ENCODE measurements at regions not wholly inside any gene's neighbourhood (a gene's known extent, or its start where the extent isn't known, plus 50 kb on each side); places are given as distances from the start of the nearest gene placed in this dataset.

DNA sequence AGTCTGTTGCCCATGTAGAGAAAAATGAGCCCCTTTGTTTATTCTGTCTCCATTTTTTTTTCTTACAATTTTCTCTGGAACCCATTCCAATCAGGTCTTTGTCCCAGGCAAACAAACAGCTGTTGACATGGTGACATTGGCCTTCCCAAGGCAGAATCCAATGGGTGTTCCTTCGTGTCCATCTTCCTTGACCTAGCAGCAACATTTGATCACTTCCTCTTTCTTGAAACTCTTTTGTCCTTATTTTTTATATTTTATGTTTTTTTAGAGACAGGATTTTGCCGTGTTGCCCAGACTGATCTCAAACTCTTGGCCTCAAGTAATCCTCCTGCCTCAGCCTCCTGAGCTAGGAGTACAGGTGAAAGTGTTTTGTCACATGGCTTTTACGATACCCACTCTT lies 65.4 kb upstream of the CACNA1E start:
- DNase-seq (ENCODE audit: low spot score in 2 of 2) = no peak
- H3K36me3 ChIP-seq = no peaks in the 10 kb centered on the region
- H3K27ac ChIP-seq = no peak overlapping the region
- no peaks in the 10 kb centered on the region for H3K9me3 ChIP-seq
- intact Hi-C loops (cut with DNase I) = no loop called here
- TF ChIP-seq, protein P1, sequence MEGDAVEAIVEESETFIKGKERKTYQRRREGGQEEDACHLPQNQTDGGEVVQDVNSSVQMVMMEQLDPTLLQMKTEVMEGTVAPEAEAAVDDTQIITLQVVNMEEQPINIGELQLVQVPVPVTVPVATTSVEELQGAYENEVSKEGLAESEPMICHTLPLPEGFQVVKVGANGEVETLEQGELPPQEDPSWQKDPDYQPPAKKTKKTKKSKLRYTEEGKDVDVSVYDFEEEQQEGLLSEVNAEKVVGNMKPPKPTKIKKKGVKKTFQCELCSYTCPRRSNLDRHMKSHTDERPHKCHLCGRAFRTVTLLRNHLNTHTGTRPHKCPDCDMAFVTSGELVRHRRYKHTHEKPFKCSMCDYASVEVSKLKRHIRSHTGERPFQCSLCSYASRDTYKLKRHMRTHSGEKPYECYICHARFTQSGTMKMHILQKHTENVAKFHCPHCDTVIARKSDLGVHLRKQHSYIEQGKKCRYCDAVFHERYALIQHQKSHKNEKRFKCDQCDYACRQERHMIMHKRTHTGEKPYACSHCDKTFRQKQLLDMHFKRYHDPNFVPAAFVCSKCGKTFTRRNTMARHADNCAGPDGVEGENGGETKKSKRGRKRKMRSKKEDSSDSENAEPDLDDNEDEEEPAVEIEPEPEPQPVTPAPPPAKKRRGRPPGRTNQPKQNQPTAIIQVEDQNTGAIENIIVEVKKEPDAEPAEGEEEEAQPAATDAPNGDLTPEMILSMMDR (IDR thresholded peaks at IDR 0.05) = no peak
- no peaks in the 10 kb centered on the region for H3K27me3 ChIP-seq
- no peaks in the 10 kb centered on the region for H3K4me1 ChIP-seq
- no peak overlapping the region for H3K4me3 ChIP-seq

DNA sequence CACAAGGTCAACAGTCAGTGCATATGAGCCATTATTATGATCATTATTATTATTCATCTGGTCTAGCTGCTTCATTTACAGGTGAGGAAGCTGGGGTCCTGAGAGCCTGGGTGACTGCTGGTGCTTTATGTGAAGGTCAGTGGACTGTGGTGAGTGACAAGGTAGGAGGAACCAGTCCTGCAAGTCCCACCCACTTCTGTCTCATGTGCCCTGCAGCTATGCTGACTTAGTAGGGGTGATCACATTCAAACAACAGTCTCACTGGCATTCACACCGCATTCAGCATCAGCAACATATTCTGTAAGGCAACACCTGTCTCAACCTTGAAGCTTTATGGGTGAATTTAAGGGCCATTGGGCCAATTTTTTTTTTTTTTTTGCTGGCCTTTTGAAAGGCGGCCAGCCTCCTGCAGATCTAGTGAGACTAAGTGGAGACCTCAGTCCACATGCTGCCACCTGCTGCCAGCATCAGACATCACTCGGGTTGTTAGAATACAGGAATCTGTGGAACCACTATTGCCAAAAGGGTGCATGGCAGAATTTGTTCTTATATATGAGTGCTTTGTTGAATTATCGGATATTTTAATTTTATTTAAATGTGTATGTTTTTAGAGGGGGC lies 59.9 kb upstream of the CACNA1E start:
- no peaks in the 10 kb centered on the region for H3K27me3 ChIP-seq
- no peak overlapping the region for H3K27ac ChIP-seq
- no peaks in the 10 kb centered on the region for H3K36me3 ChIP-seq
- H3K4me1 ChIP-seq = no peaks in the 10 kb centered on the region
- H3K4me3 ChIP-seq = no peak overlapping the region
- no peaks in the 10 kb centered on the region for H3K9me3 ChIP-seq
- no peak for DNase-seq (ENCODE audit: low spot score in 2 of 2)
- TF ChIP-seq, protein P1 (IDR thresholded peaks at IDR 0.05) = peak in 1 of 3 experiments; percentile 10
- intact Hi-C loops (cut with DNase I) = loop anchor here (5.0 kb wide), 1 partner anchor 231 kb away; no protein-coding TSS in a partner anchor

DNA sequence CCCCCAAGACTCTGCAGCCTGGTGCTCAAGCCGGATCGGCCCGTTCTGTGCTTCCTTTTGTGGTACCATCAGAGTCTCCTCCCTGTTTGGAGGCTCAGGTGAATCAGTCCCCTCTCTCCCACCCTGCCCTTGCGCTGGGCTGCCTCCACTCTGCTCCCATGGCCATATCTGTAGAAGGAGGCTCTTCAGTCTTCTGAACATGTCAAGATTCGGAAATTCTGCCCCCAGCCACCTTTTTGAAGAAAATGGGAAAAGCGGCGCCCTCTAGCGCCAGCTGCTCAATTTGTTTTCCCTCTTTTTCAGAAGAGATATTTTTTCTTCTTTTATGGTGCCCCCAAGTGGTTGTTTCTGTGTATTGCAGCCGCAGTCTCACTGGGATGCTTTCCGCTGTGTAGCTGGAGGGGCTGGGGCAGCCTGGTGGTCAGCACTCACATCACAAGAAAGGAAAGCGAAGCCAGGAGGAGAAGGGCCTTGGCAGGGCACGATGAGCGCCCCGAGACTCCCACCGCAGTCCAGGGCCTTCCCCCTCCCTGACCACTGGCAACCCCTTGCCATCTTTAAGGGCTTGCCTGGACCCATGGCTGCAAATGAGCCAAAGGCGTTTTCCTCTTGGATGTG lies 58.4 kb upstream of the CACNA1E start:
- no peaks in the 10 kb centered on the region for H3K27me3 ChIP-seq
- peak in 1 of 2 donors; percentile 74 for DNase-seq (ENCODE audit: low spot score in 2 of 2)
- H3K9me3 ChIP-seq = no peaks in the 10 kb centered on the region
- H3K4me1 ChIP-seq = no peaks in the 10 kb centered on the region
- TF ChIP-seq, protein P1 (IDR thresholded peaks at IDR 0.05) = peak; percentile 50 to 85 (median 64)
- H3K36me3 ChIP-seq = no peaks in the 10 kb centered on the region
- intact Hi-C loops (cut with DNase I) = loop anchor here (5.0 kb wide), 1 partner anchor 233 kb away; no protein-coding TSS in a partner anchor
- no peak overlapping the region for H3K27ac ChIP-seq
- no peak overlapping the region for H3K4me3 ChIP-seq

DNA sequence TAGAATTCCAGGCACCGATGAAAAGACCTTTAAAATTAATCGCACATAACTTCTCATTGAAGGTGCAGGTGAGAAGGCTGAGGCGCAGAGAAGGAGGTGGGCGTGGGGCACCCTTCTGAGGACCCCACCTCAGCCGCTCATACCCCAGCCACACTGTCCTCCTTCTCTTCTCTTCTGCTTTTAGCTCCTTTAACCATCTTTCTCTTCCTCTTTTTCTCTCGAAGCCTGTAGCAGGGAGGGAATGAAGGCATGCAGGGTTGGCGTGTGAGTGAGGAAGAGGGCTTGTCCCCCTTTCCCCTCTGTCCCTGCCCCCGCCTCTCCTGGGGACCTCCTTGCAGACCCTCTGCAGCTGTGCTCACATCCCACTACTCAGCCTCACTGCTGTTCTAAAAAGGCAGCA lies 57.8 kb upstream of the CACNA1E start:
- Histone ChIP-seq H3K4me1 (no peaks in the 10 kb centered on the region), H3K4me3 (no peak overlapping the region), H3K27ac (no peak overlapping the region), H3K9me3 (no peaks in the 10 kb centered on the region), H3K36me3 (no peaks in the 10 kb centered on the region), H3K27me3 (no peaks in the 10 kb centered on the region)
- intact Hi-C loops (cut with DNase I) = no loop called here
- no peak for DNase-seq (ENCODE audit: low spot score in 2 of 2)
- TF ChIP-seq, protein P1 (IDR thresholded peaks at IDR 0.05) = no peak

DNA sequence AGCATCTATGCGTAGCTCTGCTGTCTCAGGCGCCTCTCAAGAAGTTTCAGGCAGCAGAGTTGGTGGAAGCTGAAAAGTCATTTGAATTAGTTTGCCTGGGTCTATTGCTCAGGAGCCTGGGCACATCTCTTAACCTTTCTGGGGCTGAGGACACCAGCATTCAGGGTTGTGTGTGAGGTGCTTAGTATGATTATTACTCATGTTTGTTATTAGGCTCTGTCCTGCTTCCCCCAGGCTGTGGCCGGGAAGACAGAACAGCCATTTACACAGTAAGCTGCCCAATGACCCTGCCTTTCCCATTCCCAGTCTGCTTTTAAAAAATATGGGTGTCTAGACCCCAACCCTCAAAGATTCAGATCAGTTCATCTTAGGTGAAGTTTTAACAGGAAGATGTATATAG lies 53.9 kb upstream of the CACNA1E start:
- Histone ChIP-seq H3K4me3 (no peak overlapping the region), H3K27ac (no peak overlapping the region), H3K9me3 (no peaks in the 10 kb centered on the region), H3K36me3 (no peaks in the 10 kb centered on the region), H3K4me1 (no peaks in the 10 kb centered on the region), H3K27me3 (no peaks in the 10 kb centered on the region)
- no peak for DNase-seq (ENCODE audit: low spot score in 2 of 2)
- TF ChIP-seq, protein P1 (IDR thresholded peaks at IDR 0.05) = no peak
- intact Hi-C loops (cut with DNase I) = no loop called here

All from ascending aorta (tissue), 2 donors.